Activated B cell treated with CpG ODN at 0.5 μM for 24 hours (primary cell): ENCODE measurements at regions not wholly inside any gene's neighbourhood (a gene's known extent, or its start where the extent isn't known, plus 50 kb on each side); places are given as distances from the start of the nearest gene placed in this dataset.

ENCODE experiments used
- ATAC-seq: fragments of 200-7000 bp; cut with Tn5 transposase; one replicate; pipeline ENCODE4 v1.10.0; 2021; ENCODE audit warnings: low read depth, mild to moderate bottlenecking, moderate library complexity
- CTCF ChIA-PET: fragments of 350-600 bp; sonication (Branson Sonifier 250); formaldehyde crosslinking; loops from one replicate; lab custom pipeline; 2021; ENCODE audit warnings: antibody characterized with exemption; lab: Charles Lee
- POLR2A ChIA-PET: fragments of 350-600 bp; sonication (Branson Sonifier 250); formaldehyde crosslinking; loops from one replicate; lab custom pipeline; 2021; ENCODE audit warnings: antibody characterized with exemption; lab: Charles Lee
- DNase-seq: peaks from one replicate; pipeline ENCODE4 v3.0.0; 2022
- H3K27ac Mint-ChIP-seq: one replicate; pipeline ENCODE4 v1.8.0; 2020; ENCODE audit warnings: mixed read lengths
- H3K27me3 Mint-ChIP-seq: one replicate; pipeline ENCODE4 v1.8.0; 2021; ENCODE audit warnings: mixed read lengths
- H3K36me3 Mint-ChIP-seq: one replicate; pipeline ENCODE4 v1.8.0; 2021; ENCODE audit warnings: low read depth, mixed read lengths
- H3K4me1 Mint-ChIP-seq: one replicate; pipeline ENCODE4 v1.8.0; 2021; ENCODE audit warnings: mixed read lengths
- H3K4me3 Mint-ChIP-seq: one replicate; pipeline ENCODE4 v1.8.0; 2020; ENCODE audit warnings: mild to moderate bottlenecking, mixed read lengths
- H3K9me3 Mint-ChIP-seq: one replicate; pipeline ENCODE4 v1.8.0; 2020; ENCODE audit warnings: mixed read lengths
- CTCF ChIP-seq: fragments of 200-600 bp; IDR thresholded peaks from one replicate; pipeline ENCODE4 v1.8.0; 2022; ENCODE audit warnings: antibody characterized with exemption, mild to moderate bottlenecking
- intact Hi-C: fragments of 100-400 bp; cut with micrococcal nuclease; formaldehyde crosslinking; loops from one replicate; pipeline ENCODE4 v1.15.1; 2024

- ChIA-PET CTCF (interaction anchor here (1.0 kb wide), 1 partner anchor 88 kb away, joined by 3 read pairs; no protein-coding TSS in a partner anchor), POLR2A (no interaction called here)
- H3K4me1 Mint-ChIP-seq = no peaks in the 10 kb centered on the region
- no peak overlapping the region for H3K4me3 Mint-ChIP-seq
- no peak overlapping the region for H3K27ac Mint-ChIP-seq
- H3K27me3 Mint-ChIP-seq = peaks cover 9% of the 10 kb centered on the region
- no peaks in the 10 kb centered on the region for H3K36me3 Mint-ChIP-seq
- no peak for DNase-seq
- ATAC-seq = no peak
- no peak for TF ChIP-seq CTCF
- no peaks in the 10 kb centered on the region for H3K9me3 Mint-ChIP-seq
- intact Hi-C loops = no loop called here
These were observed 84.6 kb upstream of the PFN2 start for GRCh38 chr3:150055332-150055731.

- POLR2A ChIA-PET = no interaction called here
- no peak for TF ChIP-seq CTCF
- H3K27me3 Mint-ChIP-seq = peaks cover 9% of the 10 kb centered on the region
- no peaks in the 10 kb centered on the region for H3K9me3 Mint-ChIP-seq
- H3K27ac Mint-ChIP-seq = no peak overlapping the region
- H3K4me3 Mint-ChIP-seq = no peak overlapping the region
- DNase-seq = no peak
- CTCF ChIA-PET = interaction anchor here (1.0 kb wide), 1 partner anchor 87 kb away, joined by 3 read pairs; no protein-coding TSS in a partner anchor
- ATAC-seq = no peak
- intact Hi-C loops = no loop called here
- no peaks in the 10 kb centered on the region for H3K4me1 Mint-ChIP-seq
- no peaks in the 10 kb centered on the region for H3K36me3 Mint-ChIP-seq
These were observed 83.9 kb upstream of the PFN2 start for GRCh38 chr3:150054635-150055034.

- Mint-ChIP-seq H3K4me1 (no peaks in the 10 kb centered on the region), H3K27me3 (peaks cover 3% of the 10 kb centered on the region), H3K36me3 (no peaks in the 10 kb centered on the region), H3K27ac (no peak overlapping the region), H3K4me3 (no peak overlapping the region), H3K9me3 (no peaks in the 10 kb centered on the region)
- ATAC-seq = no peak
- TF ChIP-seq CTCF = no peak
- intact Hi-C loops = no loop called here
- ChIA-PET CTCF (no interaction called here), POLR2A (no interaction called here)
- no peak for DNase-seq
These were observed 79.8 kb upstream of the PFN2 start for GRCh38 chr3:150050510-150050909.

- no peak overlapping the region for H3K27ac Mint-ChIP-seq
- ChIA-PET CTCF (no interaction called here), POLR2A (no interaction called here)
- ATAC-seq (no peak), DNase-seq (no peak)
- no peaks in the 10 kb centered on the region for H3K4me1 Mint-ChIP-seq
- intact Hi-C loops = no loop called here
- H3K4me3 Mint-ChIP-seq = no peak overlapping the region
- H3K27me3 Mint-ChIP-seq = peaks cover 2% of the 10 kb centered on the region
- H3K36me3 Mint-ChIP-seq = no peaks in the 10 kb centered on the region
- TF ChIP-seq CTCF = no peak
- peaks cover 2% of the 10 kb centered on the region for H3K9me3 Mint-ChIP-seq
These were observed 78.6 kb upstream of the PFN2 start for GRCh38 chr3:150049317-150049716.

GRCh38 chr3:150041877-150042276 lies 71.2 kb upstream of the PFN2 start:
- H3K27ac Mint-ChIP-seq = no peak overlapping the region

More at GRCh38 chr3:150041877-150042276, 71.2 kb upstream of the PFN2 start:
- no peak for TF ChIP-seq CTCF
- H3K9me3 Mint-ChIP-seq = peaks cover 17% of the 10 kb centered on the region
- ATAC-seq (no peak), DNase-seq (no peak)
- intact Hi-C loops = no loop called here
- CTCF ChIA-PET = no interaction called here
- H3K27me3 Mint-ChIP-seq = peaks cover 10% of the 10 kb centered on the region
- POLR2A ChIA-PET = no interaction called here
- H3K36me3 Mint-ChIP-seq = no peaks in the 10 kb centered on the region
- no peaks in the 10 kb centered on the region for H3K4me1 Mint-ChIP-seq
- no peak overlapping the region for H3K4me3 Mint-ChIP-seq
